K562 (cell line): ENCODE measurements at regions not wholly inside any gene's neighbourhood (a gene's known extent, or its start where the extent isn't known, plus 50 kb on each side); places are given as distances from the start of the nearest gene placed in this dataset.
A peak's percentile ranks its signal among the peaks of the same experiment; 100 is the strongest.
"Not testable (repeated sequence)": the region's sequence is repeated elsewhere in the genome, so short reads cannot be mapped to it uniquely, and the experiment has no call there.

Source experiments
- ATAC-seq: fragments of 200-7000 bp; cut with Tn5 transposase; 3 replicates; pipeline ENCODE4 v1.9.1; 2020; ENCODE audit warnings: moderate library complexity
- BruUV-seq: library from RNA; stranded (reverse); fragments of 400-500 nt; replicated peaks from 2 replicates; lab custom pipeline; 2021; lab: Mats Ljungman, UMichigan
- CTCF ChIA-PET: fragments of 300-600 bp; formaldehyde crosslinking; extraction: SDS; loops from one replicate; lab custom pipeline; 2021; ENCODE audit warnings: low intra/inter-chr PET ratio; lab: Yijun Ruan, JAX
- POLR2A ChIA-PET: fragments of 300-600, 350-650 bp; sonication (Branson Sonifier 250); formaldehyde crosslinking; extraction: SDS; loops from one replicate; lab custom pipeline; 2021; ENCODE audit warnings: antibody characterized with exemption, inconsistent platforms; lab: Yijun Ruan, JAX
- DNase-seq, 4 experiments: peaks; one replicate each; pipeline versions ENCODE4 v3.0.0 to v3.0.0-alpha.2; 2011 to 2018; ENCODE audit warnings: low spot score in 3 of 4, mixed read lengths in 3 of 4; ENCODE audit errors: extremely low read depth in 1 of 4
- FAIRE-seq: peaks from 2 replicates; lab custom pipeline; 2011; peaks lifted over from hg19 to GRCh38; lab: Jason Lieb, UNC
- H2AFZ ChIP-seq: 2 replicates; pipeline ENCODE4 v1.6.0; 2011; ENCODE audit warnings: low read depth, low read length, control low read depth, inconsistent platforms
- H3K27ac ChIP-seq: fragments of 200-600 bp; 3 replicates; pipeline ENCODE4 v1.8.0; 2011; ENCODE audit warnings: low read depth, mild to moderate bottlenecking, control low read depth, inconsistent platforms, low read length, moderate library complexity, mixed read lengths; ENCODE audit errors: extremely low read depth
- H3K27me3 ChIP-seq, 2 experiments: fragments of 300-600 bp in 1 of 2; 2 replicates in 1 of 2; 3 replicates in 1 of 2; pipeline versions ENCODE4 v1.6.0 to v1.8.0; 2011; ENCODE audit warnings: inconsistent platforms in 2 of 2, low read length in 2 of 2, mild to moderate bottlenecking in 1 of 2, mixed read lengths in 1 of 2, moderate library complexity in 1 of 2; ENCODE audit not compliant: control insufficient read depth in 2 of 2, insufficient read depth in 2 of 2
- H3K36me3 ChIP-seq: fragments of 300-600 bp; 3 replicates; pipeline ENCODE4 v1.8.0; 2011; ENCODE audit warnings: mild to moderate bottlenecking, low read length, inconsistent platforms; ENCODE audit not compliant: control insufficient read depth, insufficient read depth
- H3K4me1 ChIP-seq, 2 experiments: fragments of 200-600 bp in 1 of 2; replicated peaks in 1 of 2; 2 replicates in 1 of 2; 3 replicates in 1 of 2; pipeline versions ENCODE4 v1.5.1 to v1.8.0; 2011; ENCODE audit warnings: inconsistent platforms in 2 of 2, low read length in 2 of 2, mild to moderate bottlenecking in 1 of 2, mixed read lengths in 1 of 2, moderate library complexity in 1 of 2; ENCODE audit not compliant: control insufficient read depth in 2 of 2, insufficient read depth in 2 of 2
- H3K4me2 ChIP-seq: 2 replicates; pipeline ENCODE4 v1.6.1; 2011; ENCODE audit warnings: low read length, control low read depth, inconsistent platforms, mixed read lengths; ENCODE audit not compliant: insufficient read depth
- H3K4me3 ChIP-seq: fragments of 200-600 bp; sonication (generic), shearing (Covaris generic); 2 replicates; pipeline ENCODE4 v1.5.1; 2016; ENCODE audit warnings: control low read depth, inconsistent platforms
- H3K79me2 ChIP-seq: fragments of 200-600 bp; 3 replicates; pipeline ENCODE4 v1.8.0; 2011; ENCODE audit warnings: low read length, inconsistent platforms; ENCODE audit not compliant: control insufficient read depth, insufficient read depth
- H3K9ac ChIP-seq, 2 experiments: 2 replicates each; pipeline versions ENCODE4 v1.6.0 to v1.6.1; 2011; ENCODE audit warnings: low read depth in 2 of 2, low read length in 2 of 2, control low read depth in 1 of 2, inconsistent platforms in 1 of 2, mild to moderate bottlenecking in 1 of 2, mixed read lengths in 1 of 2; ENCODE audit not compliant: insufficient read depth in 1 of 2
- H3K9me1 ChIP-seq: one replicate; pipeline ENCODE4 v1.6.0; 2011; ENCODE audit warnings: inconsistent platforms, mild to moderate bottlenecking, low read length, moderate library complexity; ENCODE audit not compliant: control insufficient read depth, insufficient read depth
- H3K9me3 ChIP-seq: replicated peaks from 2 replicates; pipeline ENCODE4 v1.5.1; 2011; ENCODE audit warnings: low read depth, low read length, inconsistent platforms; ENCODE audit not compliant: control insufficient read depth, insufficient read depth
- H4K20me1 ChIP-seq: replicated peaks from 2 replicates; pipeline ENCODE4 v1.6.1; 2011; ENCODE audit warnings: low read length, inconsistent platforms, mixed read lengths; ENCODE audit not compliant: control insufficient read depth, insufficient read depth
- CTCF ChIP-seq, 3 experiments: IDR thresholded peaks in 2 of 3; conservative IDR thresholded peaks in 1 of 3; 2 replicates each; pipeline ENCODE4 v1.5.1; 2011 to 2012; ENCODE audit warnings: low read length in 3 of 3, mild to moderate bottlenecking in 3 of 3, control low read depth in 2 of 3, improper control_type of control experiment in 1 of 3, inconsistent platforms in 1 of 3, low read depth in 1 of 3, mixed read lengths in 1 of 3, moderate library complexity in 1 of 3; ENCODE audit not compliant: insufficient read depth in 2 of 3
- RAD21 ChIP-seq, 2 experiments: fragments of 250-450 bp in 1 of 2; fragments of 450-650 bp in 1 of 2; sonication (Bioruptor Pico) in 1 of 2; formaldehyde crosslinking in 1 of 2; IDR thresholded peaks in 1 of 2; conservative IDR thresholded peaks in 1 of 2; 2 replicates each; pipeline versions ENCODE4 v1.4.0 to v1.8.0; 2020 to 2022; ENCODE audit warnings: mild to moderate bottlenecking in 2 of 2, moderate library complexity in 1 of 2
- SMC3 ChIP-seq: conservative IDR thresholded peaks from 2 replicates; pipeline ENCODE4 v1.6.1; 2011; ENCODE audit warnings: low read depth, low read length, improper control_type of control experiment; ENCODE audit not compliant: insufficient read depth
- WGBS: fragments of 100-300 bp; shearing (Covaris generic); methylation state at CpG from one replicate; pipeline ENCODE4 v1.1.6; 2016; ENCODE audit warnings: low coverage, mixed read lengths; ENCODE audit not compliant: insufficient coverage; ENCODE audit errors: missing lambda C conversion rate; 5-methylcytosine and 5-hydroxymethylcytosine counted together
- in situ Hi-C: fragments of 300-500 bp; cut with MboI; formaldehyde crosslinking; loops from 4 replicates; pipeline ENCODE4 v1.15.0; 2018; ENCODE audit warnings: inconsistent platforms, mixed read lengths
- intact Hi-C: fragments of 100-400 bp; cut with micrococcal nuclease; formaldehyde crosslinking; loops from 2 replicates; pipeline ENCODE4 v1.14.2; 2022

- DNase-seq, H3K4me3 ChIP-seq, H3K79me2 ChIP-seq, H3K9me3 ChIP-seq, H3K9ac ChIP-seq, H2AFZ ChIP-seq, CTCF ChIA-PET, in situ Hi-C loops, intact Hi-C loops, H4K20me1 ChIP-seq, BruUV-seq, H3K27me3 ChIP-seq, H3K36me3 ChIP-seq, H3K27ac ChIP-seq, H3K4me2 ChIP-seq, H3K9me1 ChIP-seq, H3K4me1 ChIP-seq, POLR2A ChIA-PET: not testable (repeated sequence)
- TF ChIP-seq RAD21 (CRISPR knock-in tag; conservative IDR thresholded peaks at IDR 0.05 in 1 of 2, IDR thresholded peaks at IDR 0.05 in 1 of 2) = 0 out of 4 replicates have a peak, but pooled peaks of 1 of the 2 experiments have one; percentile 22
- 0 out of 2 replicates have a peak, but pooled peaks have one; percentile 20 for TF ChIP-seq SMC3
- peak in 2 of 3 experiments; percentile 31 to 32; a peak in 2 of 6 replicates for TF ChIP-seq CTCF (IDR thresholded peaks at IDR 0.05 in 2 of 3, conservative IDR thresholded peaks at IDR 0.05 in 1 of 3; ENCODE audit: insufficient read depth in 2 of 3, low read depth in 1 of 3, low read length in 3 of 3)
- 0% methylated on average over 4 of the region's 21 CpGs for WGBS
- FAIRE-seq (peak; percentile 100), ATAC-seq (peak; percentile 96)
Measured at GRCh38 chr2:87217741-87218410, 196.2 kb upstream of the PLGLB1 start.

- H4K20me1 ChIP-seq, H2AFZ ChIP-seq, FAIRE-seq, BruUV-seq, in situ Hi-C loops, H3K9me3 ChIP-seq, POLR2A ChIA-PET, H3K27ac ChIP-seq, H3K36me3 ChIP-seq, H3K4me3 ChIP-seq, H3K9me1 ChIP-seq, intact Hi-C loops, H3K27me3 ChIP-seq, H3K9ac ChIP-seq, H3K79me2 ChIP-seq, CTCF ChIA-PET, H3K4me1 ChIP-seq, ATAC-seq, H3K4me2 ChIP-seq, DNase-seq: not testable (repeated sequence)
- WGBS = 1% methylated on average over 9 of the region's 9 CpGs
Measured at GRCh38 chr2:87220651-87221050, 199.0 kb upstream of the PLGLB1 start.

GRCh38 chr2:87222131-87222530, 200.5 kb upstream of the PLGLB1 start:
- intact Hi-C loops, BruUV-seq, POLR2A ChIA-PET, ATAC-seq, H3K27ac ChIP-seq, CTCF ChIA-PET, H4K20me1 ChIP-seq, in situ Hi-C loops, H3K79me2 ChIP-seq, H2AFZ ChIP-seq, H3K36me3 ChIP-seq, H3K9me1 ChIP-seq, H3K4me2 ChIP-seq, FAIRE-seq, H3K9ac ChIP-seq, H3K4me3 ChIP-seq, H3K4me1 ChIP-seq, DNase-seq, H3K27me3 ChIP-seq, H3K9me3 ChIP-seq: not testable (repeated sequence)
- 20% methylated on average over 7 of the region's 7 CpGs for WGBS
